Caco-2 (cell line): ENCODE measurements at regions not wholly inside any gene's neighbourhood (a gene's known extent, or its start where the extent isn't known, plus 50 kb on each side); places are given as distances from the start of the nearest gene placed in this dataset.

Source experiments
- BruUV-seq: library from RNA; stranded (reverse); fragments of 400-500 nt; replicated peaks from 2 replicates; lab custom pipeline; 2021; lab: Mats Ljungman, UMichigan
- CTCF ChIA-PET: fragments of 300-600 bp; sonication (Branson Sonifier 250); formaldehyde crosslinking; loops from one replicate; lab custom pipeline; 2022; ENCODE audit warnings: antibody characterized with exemption; lab: Charles Lee
- POLR2A ChIA-PET: fragments of 300-600 bp; sonication (Branson Sonifier 250); formaldehyde crosslinking; loops from one replicate; lab custom pipeline; 2022; ENCODE audit warnings: antibody characterized with exemption; lab: Charles Lee
- DNase-seq, 2 experiments: peaks; one replicate each; pipeline versions ENCODE4 v3.0.0 to v3.0.0-alpha.2; 2020 to 2022
- H3K27me3 ChIP-seq: replicated peaks from 2 replicates; pipeline ENCODE4 v1.6.0; 2011; ENCODE audit warnings: low read length; ENCODE audit not compliant: control insufficient read depth, insufficient read depth
- H3K36me3 ChIP-seq: 2 replicates; pipeline ENCODE4 v1.5.1; 2011; ENCODE audit warnings: low read length; ENCODE audit not compliant: control insufficient read depth, insufficient read depth
- H3K4me1 ChIP-seq: fragments of 250-450 bp; sonication (Bioruptor Pico); 2 replicates; pipeline ENCODE4 v1.5.1; 2020; ENCODE audit warnings: mild to moderate bottlenecking
- H3K4me3 ChIP-seq: 2 replicates; pipeline ENCODE4 v1.5.1; 2011; ENCODE audit warnings: low read depth, mild to moderate bottlenecking, control low read depth, low read length
- H3K9me3 ChIP-seq: fragments of 250-450 bp; sonication (Bioruptor Pico); 2 replicates; pipeline ENCODE4 v1.5.1; 2020; ENCODE audit warnings: mild to moderate bottlenecking, moderate library complexity
- H3K27ac Mint-ChIP-seq: one replicate; pipeline ENCODE4 v1.8.0; 2022; ENCODE audit warnings: mixed read lengths; ENCODE audit not compliant: unreplicated experiment
- H3K27me3 Mint-ChIP-seq: one replicate; pipeline ENCODE4 v1.8.0; 2022; ENCODE audit warnings: mixed read lengths; ENCODE audit not compliant: insufficient read depth, unreplicated experiment
- H3K36me3 Mint-ChIP-seq: one replicate; pipeline ENCODE4 v1.8.0; 2022; ENCODE audit warnings: mild to moderate bottlenecking, mixed read lengths; ENCODE audit not compliant: insufficient read depth, unreplicated experiment
- H3K4me1 Mint-ChIP-seq: one replicate; pipeline ENCODE4 v1.8.0; 2022; ENCODE audit warnings: low read depth, mixed read lengths; ENCODE audit not compliant: unreplicated experiment
- H3K4me3 Mint-ChIP-seq: one replicate; pipeline ENCODE4 v1.8.0; 2022; ENCODE audit warnings: mild to moderate bottlenecking, moderate library complexity, mixed read lengths; ENCODE audit not compliant: unreplicated experiment
- H3K9me3 Mint-ChIP-seq: one replicate; pipeline ENCODE4 v1.8.0; 2022; ENCODE audit warnings: mixed read lengths; ENCODE audit not compliant: unreplicated experiment
- intact Hi-C: fragments of 100-400 bp; cut with micrococcal nuclease; formaldehyde crosslinking; loops from one replicate; pipeline ENCODE4 v1.10.0; 2022; ENCODE audit not compliant: unreplicated experiment
- TF ChIP-seq, protein P1 (sequence below), 2 experiments: fragments of 200-600 bp in 1 of 2; IDR thresholded peaks; 1 replicate in 1 of 2; 2 replicates in 1 of 2; pipeline versions ENCODE4 v1.5.1 to v1.8.0; 2011 to 2022; ENCODE audit warnings: antibody characterized with exemption in 1 of 2, control low read depth in 1 of 2, inconsistent platforms in 1 of 2, low read depth in 1 of 2, low read length in 1 of 2, mild to moderate bottlenecking in 1 of 2, moderate library complexity in 1 of 2; ENCODE audit not compliant: insufficient read depth in 1 of 2, severe bottlenecking in 1 of 2, unreplicated experiment in 1 of 2

DNA sequence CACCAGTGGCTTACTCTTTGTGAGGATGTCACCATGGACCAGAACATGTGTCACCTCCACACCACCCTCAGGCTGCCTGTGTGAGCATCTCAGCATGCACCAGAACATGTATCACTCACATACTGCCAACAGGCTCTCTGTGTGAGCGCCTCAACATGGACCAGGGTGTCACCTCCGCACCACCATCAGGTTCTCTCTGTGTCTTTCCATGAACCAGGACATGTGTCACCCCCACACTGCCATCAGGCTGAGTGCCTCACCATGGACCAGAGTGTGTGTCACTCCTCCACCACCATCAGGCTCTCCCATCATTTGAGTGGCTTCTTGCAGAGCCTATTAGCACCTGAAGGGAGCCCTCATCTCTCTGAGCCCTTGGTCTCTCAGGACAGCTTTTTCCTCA is 125.2 kb downstream of the ZNF648 start:
- no peaks in the 10 kb centered on the region for H3K9me3 ChIP-seq
- POLR2A ChIA-PET, result no interaction called here
- no peaks in the 10 kb centered on the region for H3K4me1 ChIP-seq
- H3K4me3 Mint-ChIP-seq, result no peak overlapping the region
- no peak for DNase-seq
- intact Hi-C loops, result loop anchor here (5.0 kb wide), 1 partner anchor 259 kb away; no protein-coding TSS in a partner anchor
- H3K27me3 Mint-ChIP-seq, result peaks cover 3% of the 10 kb centered on the region
- H3K36me3 ChIP-seq, result no peaks in the 10 kb centered on the region
- no TSS peak for BruUV-seq
- no peak overlapping the region for H3K27ac Mint-ChIP-seq
- no peaks in the 10 kb centered on the region for H3K4me1 Mint-ChIP-seq
- no peaks in the 10 kb centered on the region for H3K36me3 Mint-ChIP-seq
- H3K4me3 ChIP-seq, result no peak overlapping the region
- TF ChIP-seq, protein P1, sequence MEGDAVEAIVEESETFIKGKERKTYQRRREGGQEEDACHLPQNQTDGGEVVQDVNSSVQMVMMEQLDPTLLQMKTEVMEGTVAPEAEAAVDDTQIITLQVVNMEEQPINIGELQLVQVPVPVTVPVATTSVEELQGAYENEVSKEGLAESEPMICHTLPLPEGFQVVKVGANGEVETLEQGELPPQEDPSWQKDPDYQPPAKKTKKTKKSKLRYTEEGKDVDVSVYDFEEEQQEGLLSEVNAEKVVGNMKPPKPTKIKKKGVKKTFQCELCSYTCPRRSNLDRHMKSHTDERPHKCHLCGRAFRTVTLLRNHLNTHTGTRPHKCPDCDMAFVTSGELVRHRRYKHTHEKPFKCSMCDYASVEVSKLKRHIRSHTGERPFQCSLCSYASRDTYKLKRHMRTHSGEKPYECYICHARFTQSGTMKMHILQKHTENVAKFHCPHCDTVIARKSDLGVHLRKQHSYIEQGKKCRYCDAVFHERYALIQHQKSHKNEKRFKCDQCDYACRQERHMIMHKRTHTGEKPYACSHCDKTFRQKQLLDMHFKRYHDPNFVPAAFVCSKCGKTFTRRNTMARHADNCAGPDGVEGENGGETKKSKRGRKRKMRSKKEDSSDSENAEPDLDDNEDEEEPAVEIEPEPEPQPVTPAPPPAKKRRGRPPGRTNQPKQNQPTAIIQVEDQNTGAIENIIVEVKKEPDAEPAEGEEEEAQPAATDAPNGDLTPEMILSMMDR (IDR thresholded peaks at IDR 0.05; ENCODE audit: insufficient read depth in 1 of 2, low read depth in 1 of 2, low read length in 1 of 2, severe bottlenecking in 1 of 2, unreplicated experiment in 1 of 2), result no peak
- H3K27me3 ChIP-seq, result no peaks in the 10 kb centered on the region; the same call in 1 of the 2 replicates
- CTCF ChIA-PET, result interaction anchor here (0.6 to 1.6 kb wide), 12 partner anchors 38 to 991 kb away, joined by 3 to 19 read pairs (median 3); no protein-coding TSS in a partner anchor
- H3K9me3 Mint-ChIP-seq, result no peaks in the 10 kb centered on the region

DNA sequence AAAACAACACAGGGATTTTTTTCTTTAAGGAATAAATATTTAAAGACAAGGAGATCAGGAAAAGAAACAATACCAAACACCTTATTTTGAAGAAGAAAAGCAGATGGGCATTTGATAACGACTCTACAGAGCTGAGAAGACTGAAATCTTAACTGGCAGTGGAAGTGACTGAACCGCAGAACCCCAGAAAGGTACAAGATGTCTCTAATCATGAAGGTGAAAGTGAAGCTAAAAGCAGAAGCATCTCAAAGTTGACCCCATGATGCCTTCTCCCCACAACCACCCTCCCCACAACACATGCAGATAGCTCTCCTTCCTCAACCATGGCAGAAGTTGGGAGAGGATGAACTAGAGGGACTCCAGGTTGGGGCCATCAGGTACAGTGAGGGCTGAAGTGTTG is 129.6 kb downstream of the ZNF648 start:
- BruUV-seq, result no TSS peak

DNA sequence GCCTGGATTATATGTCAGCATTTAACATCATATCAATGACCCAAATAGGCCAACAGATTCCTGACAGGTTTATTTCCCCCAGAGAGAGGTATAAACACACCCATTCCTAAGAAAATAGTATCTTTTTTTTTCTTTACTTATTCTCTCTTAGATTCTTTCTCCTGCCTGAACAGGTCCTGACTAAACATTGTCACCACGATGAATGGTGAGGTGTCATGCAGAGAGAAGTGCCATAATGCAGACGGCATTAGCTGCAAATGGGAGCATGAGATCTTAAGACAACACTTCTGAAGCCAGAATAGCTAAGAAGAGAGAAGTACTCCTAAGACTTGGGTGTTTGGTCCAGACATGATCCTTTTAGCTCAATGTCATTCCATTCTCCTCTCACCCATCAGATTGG is 131.3 kb downstream of the ZNF648 start:
- TF ChIP-seq, protein P1 (IDR thresholded peaks at IDR 0.05; ENCODE audit: insufficient read depth in 1 of 2, low read depth in 1 of 2, low read length in 1 of 2, severe bottlenecking in 1 of 2, unreplicated experiment in 1 of 2), result no peak
- H3K9me3 ChIP-seq, result no peaks in the 10 kb centered on the region
- no peaks in the 10 kb centered on the region for H3K9me3 Mint-ChIP-seq
- no TSS peak for BruUV-seq
- peaks cover 12% of the 10 kb centered on the region for H3K27me3 Mint-ChIP-seq
- no peak overlapping the region for H3K27ac Mint-ChIP-seq
- H3K4me3 Mint-ChIP-seq, result no peak overlapping the region
- CTCF ChIA-PET, result no interaction called here
- intact Hi-C loops, result no loop called here
- H3K4me1 Mint-ChIP-seq, result no peaks in the 10 kb centered on the region
- H3K36me3 Mint-ChIP-seq, result no peaks in the 10 kb centered on the region
- H3K4me1 ChIP-seq, result no peaks in the 10 kb centered on the region
- H3K4me3 ChIP-seq, result no peak overlapping the region
- no peaks in the 10 kb centered on the region; the same call in 1 of the 2 replicates for H3K27me3 ChIP-seq
- DNase-seq, result no peak
- POLR2A ChIA-PET, result no interaction called here
- no peaks in the 10 kb centered on the region for H3K36me3 ChIP-seq

More for the DNA sequence above, 129.6 kb downstream of the ZNF648 start:
- Histone ChIP-seq H3K27me3 (no peaks in the 10 kb centered on the region; the same call in 1 of the 2 replicates), H3K4me3 (no peak overlapping the region), H3K4me1 (no peaks in the 10 kb centered on the region), H3K9me3 (no peaks in the 10 kb centered on the region), H3K36me3 (no peaks in the 10 kb centered on the region)
- ChIA-PET CTCF (no interaction called here), POLR2A (no interaction called here)
- peaks cover 6% of the 10 kb centered on the region for H3K27me3 Mint-ChIP-seq
- no peaks in the 10 kb centered on the region for H3K9me3 Mint-ChIP-seq
- DNase-seq, result no peak
- TF ChIP-seq, protein P1 (IDR thresholded peaks at IDR 0.05; ENCODE audit: insufficient read depth in 1 of 2, low read depth in 1 of 2, low read length in 1 of 2, severe bottlenecking in 1 of 2, unreplicated experiment in 1 of 2), result no peak
- no peak overlapping the region for H3K27ac Mint-ChIP-seq
- intact Hi-C loops, result no loop called here
- H3K36me3 Mint-ChIP-seq, result no peaks in the 10 kb centered on the region
- H3K4me3 Mint-ChIP-seq, result no peak overlapping the region
- no peaks in the 10 kb centered on the region for H3K4me1 Mint-ChIP-seq
